ENCODE measurements at regions not wholly inside any gene's neighbourhood (a gene's known extent, or its start where the extent isn't known, plus 50 kb on each side); places are given as distances from the start of the nearest gene placed in this dataset.

DNA sequence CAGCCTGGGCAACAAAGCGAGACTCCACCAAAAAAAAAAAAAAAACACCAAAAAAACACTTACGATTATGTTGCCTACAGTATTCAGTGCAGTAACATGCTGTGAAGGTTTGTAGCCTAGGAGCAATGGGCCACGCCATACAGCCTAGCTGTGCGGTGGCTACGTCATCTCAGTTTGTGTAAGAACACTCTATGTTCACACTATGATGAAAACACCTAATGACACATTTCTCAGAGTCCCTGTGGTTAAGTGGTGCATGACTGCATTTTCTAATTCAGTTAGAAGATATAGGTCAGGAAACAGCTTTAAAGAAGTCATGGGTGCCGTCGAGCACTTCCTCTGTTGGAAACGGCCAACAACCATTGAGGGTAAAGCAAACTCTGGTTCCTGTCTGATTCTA lies 75.7 kb upstream of the ANO1 start:
- no peaks in the 10 kb centered on the region for H3F3A ChIP-seq (ENCODE audit: insufficient read depth)
- H3K27ac ChIP-seq (ENCODE audit: low read depth, low read length): no peak overlapping the region
- no peak overlapping the region for H2AFZ ChIP-seq (ENCODE audit: low read depth, low read length, severe bottlenecking)
- TF ChIP-seq EZH2phosphoT487 (conservative IDR thresholded peaks at IDR 0.05; ENCODE audit: low read length): no peak
- TF ChIP-seq, protein P1, sequence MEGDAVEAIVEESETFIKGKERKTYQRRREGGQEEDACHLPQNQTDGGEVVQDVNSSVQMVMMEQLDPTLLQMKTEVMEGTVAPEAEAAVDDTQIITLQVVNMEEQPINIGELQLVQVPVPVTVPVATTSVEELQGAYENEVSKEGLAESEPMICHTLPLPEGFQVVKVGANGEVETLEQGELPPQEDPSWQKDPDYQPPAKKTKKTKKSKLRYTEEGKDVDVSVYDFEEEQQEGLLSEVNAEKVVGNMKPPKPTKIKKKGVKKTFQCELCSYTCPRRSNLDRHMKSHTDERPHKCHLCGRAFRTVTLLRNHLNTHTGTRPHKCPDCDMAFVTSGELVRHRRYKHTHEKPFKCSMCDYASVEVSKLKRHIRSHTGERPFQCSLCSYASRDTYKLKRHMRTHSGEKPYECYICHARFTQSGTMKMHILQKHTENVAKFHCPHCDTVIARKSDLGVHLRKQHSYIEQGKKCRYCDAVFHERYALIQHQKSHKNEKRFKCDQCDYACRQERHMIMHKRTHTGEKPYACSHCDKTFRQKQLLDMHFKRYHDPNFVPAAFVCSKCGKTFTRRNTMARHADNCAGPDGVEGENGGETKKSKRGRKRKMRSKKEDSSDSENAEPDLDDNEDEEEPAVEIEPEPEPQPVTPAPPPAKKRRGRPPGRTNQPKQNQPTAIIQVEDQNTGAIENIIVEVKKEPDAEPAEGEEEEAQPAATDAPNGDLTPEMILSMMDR (IDR thresholded peaks at IDR 0.05; ENCODE audit: insufficient read depth, low read length, poor library complexity, severe bottlenecking): no peak
- no peaks in the 10 kb centered on the region for H4K20me1 ChIP-seq (ENCODE audit: low read depth, low read length)
- H3K79me2 ChIP-seq (ENCODE audit: insufficient read depth, low read length): no peaks in the 10 kb centered on the region
- H3K9me2 ChIP-seq (replicated peaks; ENCODE audit: insufficient read depth, low read length): no peaks in the 10 kb centered on the region
- H3K4me2 ChIP-seq (ENCODE audit: low read depth, low read length, poor library complexity, severe bottlenecking): no peak overlapping the region
- H3K9me3 ChIP-seq (ENCODE audit: insufficient read depth, low read length): no peaks in the 10 kb centered on the region
- H3K27me3 ChIP-seq (ENCODE audit: low read length): no peaks in the 10 kb centered on the region
- no peak overlapping the region for H3K4me3 ChIP-seq (ENCODE audit: insufficient read depth, low read length, poor library complexity, severe bottlenecking)
- no peaks in the 10 kb centered on the region for H3K36me3 ChIP-seq (ENCODE audit: low read length)
- no peak overlapping the region for H3K9ac ChIP-seq (ENCODE audit: low read length)

DNA sequence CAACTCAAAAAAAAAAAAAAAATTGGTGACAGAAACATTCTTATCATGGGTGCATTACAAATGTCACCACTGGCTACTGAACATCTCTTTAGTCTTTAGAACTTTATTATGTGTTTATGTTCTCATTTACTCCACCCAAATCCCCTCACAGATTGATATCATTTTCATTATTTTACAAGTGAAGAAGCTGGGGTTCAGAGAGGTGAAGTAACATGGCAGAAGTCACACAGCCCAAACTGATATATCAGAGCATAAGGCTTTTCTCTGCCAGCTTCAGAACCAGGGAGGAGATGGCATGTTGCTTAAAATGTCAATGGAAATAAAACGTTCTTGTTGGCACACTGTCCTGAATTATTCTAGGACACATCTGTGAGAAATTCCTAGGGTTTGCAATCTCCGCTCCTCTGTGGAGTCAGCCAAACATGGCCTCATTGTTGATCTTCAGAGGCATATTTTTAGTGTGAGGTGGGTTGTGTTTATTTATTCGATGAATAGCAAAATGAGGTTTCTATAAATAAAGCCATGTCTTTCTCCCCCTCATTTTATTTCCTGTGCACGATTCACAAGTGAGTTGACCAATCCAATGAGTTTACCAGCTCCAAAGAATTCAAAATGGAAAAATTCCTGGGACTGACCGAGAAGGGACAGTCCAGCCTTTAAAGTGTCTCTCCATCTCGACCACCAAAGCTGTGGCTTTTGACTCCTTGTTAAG lies 72.9 kb upstream of the ANO1 start:
- no peak overlapping the region for H3K9ac ChIP-seq (ENCODE audit: low read length)
- H3K4me2 ChIP-seq (ENCODE audit: low read depth, low read length, poor library complexity, severe bottlenecking): no peak overlapping the region
- no peaks in the 10 kb centered on the region for H4K20me1 ChIP-seq (ENCODE audit: low read depth, low read length)
- no peak overlapping the region for H2AFZ ChIP-seq (ENCODE audit: low read depth, low read length, severe bottlenecking)
- H3K27me3 ChIP-seq (ENCODE audit: low read length): no peaks in the 10 kb centered on the region
- H3K9me2 ChIP-seq (replicated peaks; ENCODE audit: insufficient read depth, low read length): no peaks in the 10 kb centered on the region
- H3K4me3 ChIP-seq (ENCODE audit: insufficient read depth, low read length, poor library complexity, severe bottlenecking): no peak overlapping the region
- TF ChIP-seq, protein P1 (IDR thresholded peaks at IDR 0.05; ENCODE audit: insufficient read depth, low read length, poor library complexity, severe bottlenecking): no peak
- TF ChIP-seq EZH2phosphoT487 (conservative IDR thresholded peaks at IDR 0.05; ENCODE audit: low read length): no peak
- no peaks in the 10 kb centered on the region for H3F3A ChIP-seq (ENCODE audit: insufficient read depth)
- H3K9me3 ChIP-seq (ENCODE audit: insufficient read depth, low read length): no peaks in the 10 kb centered on the region
- H3K36me3 ChIP-seq (ENCODE audit: low read length): no peaks in the 10 kb centered on the region
- H3K27ac ChIP-seq (ENCODE audit: low read depth, low read length): no peak overlapping the region
- H3K79me2 ChIP-seq (ENCODE audit: insufficient read depth, low read length): no peaks in the 10 kb centered on the region

GRCh38 chr11:70007796-70008195 lies 70.3 kb upstream of the ANO1 start:
- TF ChIP-seq EZH2phosphoT487 (conservative IDR thresholded peaks at IDR 0.05; ENCODE audit: low read length): no peak
- TF ChIP-seq, protein P1 (IDR thresholded peaks at IDR 0.05; ENCODE audit: insufficient read depth, low read length, poor library complexity, severe bottlenecking): no peak
- no peaks in the 10 kb centered on the region for H3K9me2 ChIP-seq (replicated peaks; ENCODE audit: insufficient read depth, low read length)
- H3K4me2 ChIP-seq (ENCODE audit: low read depth, low read length, poor library complexity, severe bottlenecking): no peak overlapping the region
- no peaks in the 10 kb centered on the region for H3K79me2 ChIP-seq (ENCODE audit: insufficient read depth, low read length)
- H3K9me3 ChIP-seq (ENCODE audit: insufficient read depth, low read length): no peaks in the 10 kb centered on the region
- H4K20me1 ChIP-seq (ENCODE audit: low read depth, low read length): no peaks in the 10 kb centered on the region
- H2AFZ ChIP-seq (ENCODE audit: low read depth, low read length, severe bottlenecking): no peak overlapping the region
- no peaks in the 10 kb centered on the region for H3K27me3 ChIP-seq (ENCODE audit: low read length)
- no peak overlapping the region for H3K9ac ChIP-seq (ENCODE audit: low read length)
- H3F3A ChIP-seq (ENCODE audit: insufficient read depth): no peaks in the 10 kb centered on the region
- no peak overlapping the region for H3K27ac ChIP-seq (ENCODE audit: low read depth, low read length)
- no peak overlapping the region for H3K4me3 ChIP-seq (ENCODE audit: insufficient read depth, low read length, poor library complexity, severe bottlenecking)
- no peaks in the 10 kb centered on the region for H3K36me3 ChIP-seq (ENCODE audit: low read length)
